T-helper 2 cell treated with Interferon-gamma antibody and Interleukin-4, amounts not matched to agents 5 μg/mL and 100 μg/mL, for 36 hours (primary cell): ENCODE measurements at regions not wholly inside any gene's neighbourhood (a gene's known extent, or its start where the extent isn't known, plus 50 kb on each side); places are given as distances from the start of the nearest gene placed in this dataset.
"Not testable (repeated sequence)": the region's sequence is repeated elsewhere in the genome, so short reads cannot be mapped to it uniquely, and the experiment has no call there.

Experiments
- DNase-seq: peaks from one replicate; pipeline ENCODE4 v3.0.0; 2021; ENCODE audit warnings: low spot score
- H3K27ac Mint-ChIP-seq: one replicate; pipeline ENCODE4 v1.8.0; 2021; ENCODE audit warnings: mild to moderate bottlenecking, mixed read lengths
- H3K27me3 Mint-ChIP-seq: one replicate; pipeline ENCODE4 v1.8.0; 2021; ENCODE audit warnings: low read depth, mixed read lengths
- H3K36me3 Mint-ChIP-seq: one replicate; pipeline ENCODE4 v1.8.0; 2021; ENCODE audit warnings: low read depth, mixed read lengths
- H3K4me1 Mint-ChIP-seq: one replicate; pipeline ENCODE4 v1.8.0; 2021; ENCODE audit warnings: low read depth, mixed read lengths
- H3K4me3 Mint-ChIP-seq: one replicate; pipeline ENCODE4 v1.8.0; 2022; ENCODE audit warnings: mild to moderate bottlenecking, moderate library complexity, mixed read lengths
- H3K9me3 Mint-ChIP-seq: one replicate; pipeline ENCODE4 v1.8.0; 2021; ENCODE audit warnings: mixed read lengths

GRCh38 chr9:73044776-73045175, 91.9 kb upstream of the ALDH1A1 start:
- H3K4me1 Mint-ChIP-seq, H3K27ac Mint-ChIP-seq: not testable (repeated sequence)

GRCh38 chr9:73042155-73042554, 89.3 kb upstream of the ALDH1A1 start:
- no peak overlapping the region for H3K4me3 Mint-ChIP-seq
- H3K36me3 Mint-ChIP-seq = no peaks in the 10 kb centered on the region
- H3K27me3 Mint-ChIP-seq = no peaks in the 10 kb centered on the region
- H3K9me3 Mint-ChIP-seq = no peaks in the 10 kb centered on the region
- no peak overlapping the region for H3K27ac Mint-ChIP-seq
- no peak for DNase-seq
- H3K4me1 Mint-ChIP-seq = no peaks in the 10 kb centered on the region

More at GRCh38 chr9:73044776-73045175, 91.9 kb upstream of the ALDH1A1 start:
- H3K4me3 Mint-ChIP-seq, DNase-seq, H3K9me3 Mint-ChIP-seq, H3K27me3 Mint-ChIP-seq, H3K36me3 Mint-ChIP-seq: not testable (repeated sequence)

GRCh38 chr9:73039271-73040263, 86.7 kb upstream of the ALDH1A1 start:
- Mint-ChIP-seq H3K4me1 (no peaks in the 10 kb centered on the region), H3K27me3 (peaks cover 3% of the 10 kb centered on the region), H3K27ac (no peak overlapping the region), H3K36me3 (no peaks in the 10 kb centered on the region), H3K4me3 (no peak overlapping the region), H3K9me3 (no peaks in the 10 kb centered on the region)
- no peak for DNase-seq

- Mint-ChIP-seq H3K4me3 (no peak overlapping the region), H3K27me3 (peaks cover 4% of the 10 kb centered on the region), H3K36me3 (no peaks in the 10 kb centered on the region), H3K4me1 (no peaks in the 10 kb centered on the region), H3K27ac (no peak overlapping the region), H3K9me3 (no peaks in the 10 kb centered on the region)
- no peak for DNase-seq
Observed at GRCh38 chr9:73038613-73039012, 85.8 kb upstream of the ALDH1A1 start.

- no peaks in the 10 kb centered on the region for H3K36me3 Mint-ChIP-seq
- DNase-seq = no peak
- no peak overlapping the region for H3K4me3 Mint-ChIP-seq
- no peaks in the 10 kb centered on the region for H3K4me1 Mint-ChIP-seq
- no peak overlapping the region for H3K27ac Mint-ChIP-seq
- peaks cover 4% of the 10 kb centered on the region for H3K27me3 Mint-ChIP-seq
- no peaks in the 10 kb centered on the region for H3K9me3 Mint-ChIP-seq
Observed at GRCh38 chr9:73038089-73038509, 85.2 kb upstream of the ALDH1A1 start.

GRCh38 chr9:73037613-73038012, 84.8 kb upstream of the ALDH1A1 start:
- peaks cover 4% of the 10 kb centered on the region for H3K27me3 Mint-ChIP-seq
- no peak overlapping the region for H3K4me3 Mint-ChIP-seq
- H3K27ac Mint-ChIP-seq = no peak overlapping the region
- H3K4me1 Mint-ChIP-seq = no peaks in the 10 kb centered on the region
- H3K36me3 Mint-ChIP-seq = no peaks in the 10 kb centered on the region
- H3K9me3 Mint-ChIP-seq = no peaks in the 10 kb centered on the region
- no peak for DNase-seq

- DNase-seq = no peak
- H3K36me3 Mint-ChIP-seq = no peaks in the 10 kb centered on the region
Observed at GRCh38 chr9:73034962-73035361, 82.1 kb upstream of the ALDH1A1 start.

GRCh38 chr9:73031350-73031749, 78.5 kb upstream of the ALDH1A1 start:
- Mint-ChIP-seq H3K36me3 (no peaks in the 10 kb centered on the region), H3K4me3 (no peak overlapping the region), H3K4me1 (no peaks in the 10 kb centered on the region), H3K9me3 (no peaks in the 10 kb centered on the region), H3K27ac (no peak overlapping the region), H3K27me3 (peaks cover 10% of the 10 kb centered on the region)
- no peak for DNase-seq

More at GRCh38 chr9:73034962-73035361, 82.1 kb upstream of the ALDH1A1 start:
- Mint-ChIP-seq H3K4me3 (no peak overlapping the region), H3K4me1 (no peaks in the 10 kb centered on the region), H3K9me3 (no peaks in the 10 kb centered on the region), H3K27ac (no peak overlapping the region), H3K27me3 (peaks cover 9% of the 10 kb centered on the region)

- Mint-ChIP-seq H3K9me3 (no peaks in the 10 kb centered on the region), H3K27me3 (peaks cover 8% of the 10 kb centered on the region), H3K4me1 (no peaks in the 10 kb centered on the region), H3K36me3 (no peaks in the 10 kb centered on the region), H3K27ac (no peak overlapping the region), H3K4me3 (no peak overlapping the region)
- no peak for DNase-seq
Observed at GRCh38 chr9:73030370-73031030, 77.6 kb upstream of the ALDH1A1 start.

GRCh38 chr9:73029346-73029745, 76.5 kb upstream of the ALDH1A1 start:
- no peak overlapping the region for H3K4me3 Mint-ChIP-seq
- H3K27me3 Mint-ChIP-seq = peaks cover 8% of the 10 kb centered on the region
- no peaks in the 10 kb centered on the region for H3K9me3 Mint-ChIP-seq
- no peak overlapping the region for H3K27ac Mint-ChIP-seq
- no peaks in the 10 kb centered on the region for H3K36me3 Mint-ChIP-seq
- no peak for DNase-seq
- H3K4me1 Mint-ChIP-seq = no peaks in the 10 kb centered on the region

- Mint-ChIP-seq H3K4me3 (no peak overlapping the region), H3K27ac (no peak overlapping the region), H3K27me3 (peaks cover 6% of the 10 kb centered on the region), H3K4me1 (peaks cover 7% of the 10 kb centered on the region), H3K36me3 (no peaks in the 10 kb centered on the region), H3K9me3 (no peaks in the 10 kb centered on the region)
- no peak for DNase-seq
Observed at GRCh38 chr9:73026375-73026774, 73.5 kb upstream of the ALDH1A1 start.

- peaks cover 5% of the 10 kb centered on the region for H3K27me3 Mint-ChIP-seq
- H3K4me3 Mint-ChIP-seq = no peak overlapping the region
- no peak overlapping the region for H3K27ac Mint-ChIP-seq
- H3K9me3 Mint-ChIP-seq = no peaks in the 10 kb centered on the region
- DNase-seq = no peak
- H3K36me3 Mint-ChIP-seq = no peaks in the 10 kb centered on the region
- H3K4me1 Mint-ChIP-seq = peaks cover 7% of the 10 kb centered on the region
Observed at GRCh38 chr9:73024601-73025034, 71.8 kb upstream of the ALDH1A1 start.

GRCh38 chr9:73023025-73023541, 70.2 kb upstream of the ALDH1A1 start:
- no peak overlapping the region for H3K4me3 Mint-ChIP-seq
- H3K4me1 Mint-ChIP-seq = peaks cover 7% of the 10 kb centered on the region
- peak; percentile 29 for DNase-seq
- peaks cover 5% of the 10 kb centered on the region for H3K27me3 Mint-ChIP-seq
- no peaks in the 10 kb centered on the region for H3K9me3 Mint-ChIP-seq
- no peak overlapping the region for H3K27ac Mint-ChIP-seq
- no peaks in the 10 kb centered on the region for H3K36me3 Mint-ChIP-seq

GRCh38 chr9:73022353-73022752, 69.5 kb upstream of the ALDH1A1 start:
- Mint-ChIP-seq H3K9me3 (no peaks in the 10 kb centered on the region), H3K4me1 (peaks cover 7% of the 10 kb centered on the region), H3K27ac (no peak overlapping the region), H3K4me3 (no peak overlapping the region), H3K36me3 (no peaks in the 10 kb centered on the region), H3K27me3 (peaks cover 5% of the 10 kb centered on the region)
- no peak for DNase-seq
